GM12878 (cell line): ENCODE measurements at regions not wholly inside any gene's neighbourhood (a gene's known extent, or its start where the extent isn't known, plus 50 kb on each side); places are given as distances from the start of the nearest gene placed in this dataset.

ENCODE experiments used
- ATAC-seq: fragments of 200-7000 bp; cut with Tn5 transposase; 3 replicates; pipeline ENCODE4 v1.9.1; 2020; ENCODE audit warnings: mild to moderate bottlenecking, moderate library complexity
- BruUV-seq: library from RNA; stranded (reverse); fragments of 400-500 nt; replicated peaks from 2 replicates; lab custom pipeline; 2021; lab: Mats Ljungman, UMichigan
- CTCF ChIA-PET: fragments of 300-600 bp; sonication (Branson Sonifier 250); formaldehyde crosslinking; extraction: SDS; loops from one replicate; lab custom pipeline; 2021; ENCODE audit warnings: inconsistent platforms; lab: Yijun Ruan, JAX
- POLR2A ChIA-PET: fragments of 350-600 bp; formaldehyde crosslinking; extraction: SDS; loops from one replicate; lab custom pipeline; 2021; ENCODE audit warnings: inconsistent platforms; lab: Charles Lee
- RAD21 ChIA-PET: fragments of 300-600 bp; sonication (Branson Sonifier 250); formaldehyde crosslinking; loops from one replicate; lab custom pipeline; 2023; ENCODE audit warnings: antibody characterized with exemption; ENCODE audit not compliant: unreplicated experiment; lab: Charles Lee
- SMC1A ChIA-PET: fragments of 300-600 bp; sonication (Branson Sonifier 250); formaldehyde crosslinking; loops from one replicate; lab custom pipeline; 2023; ENCODE audit not compliant: unreplicated experiment, uncharacterized antibody; lab: Charles Lee
- DNase-seq: peaks from one replicate; pipeline ENCODE4 v3.0.0-alpha.2; 2011; ENCODE audit warnings: low read depth, low spot score
- FAIRE-seq: peaks from 3 replicates; lab custom pipeline; 2011; peaks lifted over from hg19 to GRCh38; lab: Jason Lieb, UNC
- H2AFZ ChIP-seq: 2 replicates; pipeline ENCODE4 v1.6.0; 2011; ENCODE audit warnings: low read depth, low read length, control low read depth; ENCODE audit not compliant: control insufficient read depth
- H3K27ac ChIP-seq: 2 replicates; pipeline ENCODE4 v1.5.1; 2011; ENCODE audit warnings: control low read depth; ENCODE audit not compliant: control insufficient read depth, insufficient read depth
- H3K27me3 ChIP-seq, 2 experiments: replicated peaks in 1 of 2; 2 replicates each; pipeline versions ENCODE4 v1.6.0 to v1.6.1; 2011; ENCODE audit warnings: low read length in 1 of 2; ENCODE audit not compliant: control insufficient read depth in 2 of 2, insufficient read depth in 2 of 2
- H3K36me3 ChIP-seq, 2 experiments: 2 replicates each; pipeline ENCODE4 v1.5.1; 2011; ENCODE audit warnings: low read length in 1 of 2; ENCODE audit not compliant: control insufficient read depth in 2 of 2, insufficient read depth in 2 of 2
- H3K4me1 ChIP-seq: 2 replicates; pipeline ENCODE4 v1.6.1; 2011; ENCODE audit warnings: mild to moderate bottlenecking, low read length, moderate library complexity, mixed read lengths; ENCODE audit not compliant: control insufficient read depth, insufficient read depth
- H3K4me2 ChIP-seq: 2 replicates; pipeline ENCODE4 v1.6.0; 2011; ENCODE audit warnings: control low read depth; ENCODE audit not compliant: control insufficient read depth, insufficient read depth
- H3K4me3 ChIP-seq: fragments of 200-600 bp; sonication (generic); 2 replicates; pipeline ENCODE4 v1.5.1; 2016
- H3K79me2 ChIP-seq: 2 replicates; pipeline ENCODE4 v1.6.0; 2011; ENCODE audit warnings: low read length; ENCODE audit not compliant: control insufficient read depth, insufficient read depth
- H3K9ac ChIP-seq: 2 replicates; pipeline ENCODE4 v1.8.0; 2011; ENCODE audit warnings: low read length, control low read depth, mixed read lengths; ENCODE audit not compliant: control insufficient read depth, insufficient read depth
- H3K9me3 ChIP-seq: replicated peaks from 3 replicates; pipeline ENCODE4 v1.5.1; 2011; ENCODE audit warnings: mild to moderate bottlenecking, low read length; ENCODE audit not compliant: control insufficient read depth, insufficient read depth
- H4K20me1 ChIP-seq: 2 replicates; pipeline ENCODE4 v1.6.0; 2011; ENCODE audit not compliant: control insufficient read depth, insufficient read depth
- BHLHE40 ChIP-seq, 2 experiments: fragments of 450-650 bp in 1 of 2; IDR thresholded peaks; 2 replicates each; pipeline ENCODE4 v1.6.1; 2011 to 2017; ENCODE audit warnings: low read depth in 2 of 2, borderline replicate concordance in 1 of 2, improper control_type of control experiment in 1 of 2, low read length in 1 of 2, mild to moderate bottlenecking in 1 of 2
- BRCA1 ChIP-seq: IDR thresholded peaks from 2 replicates; pipeline ENCODE4 v1.6.1; 2011; ENCODE audit warnings: low read depth, low read length, improper control_type of control experiment
- HDAC6 ChIP-seq: fragments of 200-600 bp; sonication (generic); IDR thresholded peaks from one replicate; pipeline ENCODE4 v1.8.0; 2017; ENCODE audit warnings: antibody characterized with exemption; ENCODE audit not compliant: unreplicated experiment
- IRF4 ChIP-seq: IDR thresholded peaks from 2 replicates; pipeline ENCODE4 v1.6.1; 2011; ENCODE audit warnings: low read depth, low read length
- JUND ChIP-seq: IDR thresholded peaks from 2 replicates; pipeline ENCODE4 v1.6.1; 2012; ENCODE audit warnings: low read depth, mild to moderate bottlenecking, low read length, improper control_type of control experiment, moderate library complexity
- MXI1 ChIP-seq: fragments of 150-350 bp; IDR thresholded peaks from 2 replicates; pipeline ENCODE4 v1.6.1; 2011; ENCODE audit warnings: low read depth, mild to moderate bottlenecking, inconsistent platforms, low read length, improper control_type of control experiment
- NRF1 ChIP-seq: conservative IDR thresholded peaks from 2 replicates; pipeline ENCODE4 v1.6.1; 2011; ENCODE audit warnings: mild to moderate bottlenecking, low read depth, low read length, improper control_type of control experiment
- SREBF1 ChIP-seq: IDR thresholded peaks from 2 replicates; pipeline ENCODE4 v1.6.1; 2012; ENCODE audit warnings: mild to moderate bottlenecking, low read length
- STAT3 ChIP-seq: IDR thresholded peaks from 2 replicates; pipeline ENCODE4 v1.6.1; 2011; ENCODE audit warnings: low read depth, low read length, improper control_type of control experiment
- YBX1 ChIP-seq: fragments of 450-650 bp; IDR thresholded peaks from 2 replicates; pipeline ENCODE4 v1.6.1; 2016; ENCODE audit warnings: antibody characterized with exemption
- ZSCAN29 ChIP-seq: fragments of 450-650 bp; IDR thresholded peaks from 2 replicates; pipeline ENCODE4 v1.6.1; 2017; ENCODE audit warnings: mild to moderate bottlenecking, moderate library complexity
- WGBS: methylation state at CpG from one replicate; pipeline ENCODE4 v1.1.6; 2016; ENCODE audit warnings: low lambda C conversion rate; ENCODE audit not compliant: insufficient replicate concordance, insufficient coverage; ENCODE audit errors: missing lambda C conversion rate; 5-methylcytosine and 5-hydroxymethylcytosine counted together
- in situ Hi-C: fragments of 300-500 bp; cut with MboI; formaldehyde crosslinking; loops from 9 replicates; pipeline ENCODE4 v1.14.3; 2018; ENCODE audit warnings: mixed read lengths
- intact Hi-C: fragments of 100-400 bp; cut with micrococcal nuclease; formaldehyde crosslinking; loops from one replicate; pipeline ENCODE4 v1.14.2; 2022; ENCODE audit not compliant: unreplicated experiment
- TF ChIP-seq, protein P1 (sequence below): fragments of 450-650 bp; IDR thresholded peaks from 2 replicates; pipeline ENCODE4 v1.6.1; 2017; ENCODE audit warnings: mild to moderate bottlenecking, moderate library complexity
- TF ChIP-seq, protein P2 (sequence below): fragments of 450-650 bp; IDR thresholded peaks from 2 replicates; pipeline ENCODE4 v1.6.1; 2017; ENCODE audit warnings: borderline replicate concordance
- TF ChIP-seq, protein P3 (sequence below): IDR thresholded peaks from 2 replicates; pipeline ENCODE4 v1.6.1; 2011; ENCODE audit warnings: low read depth, low read length, improper control_type of control experiment, borderline replicate concordance
- TF ChIP-seq, protein P4 (sequence below): fragments of 450-650 bp; conservative IDR thresholded peaks from 2 replicates; pipeline ENCODE4 v1.6.1; 2017; ENCODE audit warnings: mild to moderate bottlenecking, moderate library complexity

DNA sequence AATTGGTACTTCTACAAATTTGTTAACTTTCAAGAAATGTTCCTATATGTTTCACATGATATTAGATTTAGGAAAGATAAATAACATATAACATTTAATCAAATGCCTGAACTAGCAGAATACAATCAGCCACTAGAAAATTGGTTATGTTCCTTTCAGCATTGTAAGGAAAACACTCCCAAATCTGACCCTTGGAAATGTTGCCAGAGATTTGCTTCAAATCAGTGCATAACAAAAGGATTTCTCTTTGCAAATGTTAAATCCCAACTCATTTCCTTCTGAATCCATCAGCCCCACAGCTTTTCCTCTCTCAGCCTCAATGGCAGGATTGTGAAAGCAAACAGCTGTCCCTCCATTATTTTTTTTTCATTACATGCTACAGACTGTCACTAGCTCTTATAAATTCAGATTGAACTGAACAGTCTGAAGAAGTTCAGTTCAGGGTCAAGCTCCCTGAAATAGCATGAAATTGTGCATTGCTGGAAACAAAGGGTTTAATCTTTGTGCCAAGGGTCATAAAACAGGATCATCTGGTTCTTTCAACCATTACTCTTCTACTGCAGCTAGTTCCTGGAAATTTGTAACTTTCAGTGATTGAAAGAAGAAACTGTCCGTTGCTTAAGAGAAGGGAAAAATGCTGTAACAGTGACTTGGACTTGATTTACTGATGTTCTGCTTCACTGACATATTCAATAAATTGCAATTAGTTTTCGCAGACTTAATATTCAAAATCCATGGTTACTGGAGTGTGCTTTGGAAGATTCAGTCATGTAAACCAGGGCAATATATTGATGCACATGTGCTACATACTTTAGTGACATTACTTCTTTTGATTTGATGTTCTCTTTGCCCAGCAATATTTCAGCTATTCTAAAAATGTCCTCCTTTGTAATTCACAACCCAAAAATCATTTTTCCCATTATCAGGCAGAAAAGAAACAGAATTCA is 246.4 kb downstream of the RPL10L start:
- Histone ChIP-seq H3K9ac (no peak overlapping the region), H3K4me3 (no peak overlapping the region), H3K27me3 (no peaks in the 10 kb centered on the region), H3K4me1 (no peaks in the 10 kb centered on the region), H3K27ac (no peak overlapping the region), H3K4me2 (no peak overlapping the region), H3K36me3 (no peaks in the 10 kb centered on the region), H4K20me1 (no peaks in the 10 kb centered on the region), H3K79me2 (no peaks in the 10 kb centered on the region), H3K9me3 (no peaks in the 10 kb centered on the region)
- 0% methylated on average over 2 of the region's 2 CpGs for WGBS
- no peak for FAIRE-seq
- in situ Hi-C loops (no loop called here), intact Hi-C loops (no loop called here)
- ChIA-PET POLR2A (interaction anchor here (0.6 kb wide), 2 partner anchors 94 to 677 kb away, joined by 3 to 5 read pairs; no protein-coding TSS in a partner anchor), CTCF (interaction anchor here (0.8 to 1.0 kb wide), 2 partner anchors 20 to 81 kb away, joined by 3 read pairs; no protein-coding TSS in a partner anchor), SMC1A (no interaction called here), RAD21 (no interaction called here)
- no peak for ATAC-seq
- DNase-seq, result no peak
- BruUV-seq, result no TSS peak
- TF ChIP-seq SREBF1 (no peak), JUND (no peak), BRCA1 (no peak), HDAC6 (no peak), YBX1 (no peak), BHLHE40 (IDR thresholded peaks at IDR 0.05; ENCODE audit: borderline replicate concordance in 1 of 2, low read depth in 2 of 2, low read length in 1 of 2) (no peak), MXI1 (no peak), IRF4 (no peak), STAT3 (no peak), NRF1 (no peak), ZSCAN29 (no peak)
- TF ChIP-seq, protein P1, sequence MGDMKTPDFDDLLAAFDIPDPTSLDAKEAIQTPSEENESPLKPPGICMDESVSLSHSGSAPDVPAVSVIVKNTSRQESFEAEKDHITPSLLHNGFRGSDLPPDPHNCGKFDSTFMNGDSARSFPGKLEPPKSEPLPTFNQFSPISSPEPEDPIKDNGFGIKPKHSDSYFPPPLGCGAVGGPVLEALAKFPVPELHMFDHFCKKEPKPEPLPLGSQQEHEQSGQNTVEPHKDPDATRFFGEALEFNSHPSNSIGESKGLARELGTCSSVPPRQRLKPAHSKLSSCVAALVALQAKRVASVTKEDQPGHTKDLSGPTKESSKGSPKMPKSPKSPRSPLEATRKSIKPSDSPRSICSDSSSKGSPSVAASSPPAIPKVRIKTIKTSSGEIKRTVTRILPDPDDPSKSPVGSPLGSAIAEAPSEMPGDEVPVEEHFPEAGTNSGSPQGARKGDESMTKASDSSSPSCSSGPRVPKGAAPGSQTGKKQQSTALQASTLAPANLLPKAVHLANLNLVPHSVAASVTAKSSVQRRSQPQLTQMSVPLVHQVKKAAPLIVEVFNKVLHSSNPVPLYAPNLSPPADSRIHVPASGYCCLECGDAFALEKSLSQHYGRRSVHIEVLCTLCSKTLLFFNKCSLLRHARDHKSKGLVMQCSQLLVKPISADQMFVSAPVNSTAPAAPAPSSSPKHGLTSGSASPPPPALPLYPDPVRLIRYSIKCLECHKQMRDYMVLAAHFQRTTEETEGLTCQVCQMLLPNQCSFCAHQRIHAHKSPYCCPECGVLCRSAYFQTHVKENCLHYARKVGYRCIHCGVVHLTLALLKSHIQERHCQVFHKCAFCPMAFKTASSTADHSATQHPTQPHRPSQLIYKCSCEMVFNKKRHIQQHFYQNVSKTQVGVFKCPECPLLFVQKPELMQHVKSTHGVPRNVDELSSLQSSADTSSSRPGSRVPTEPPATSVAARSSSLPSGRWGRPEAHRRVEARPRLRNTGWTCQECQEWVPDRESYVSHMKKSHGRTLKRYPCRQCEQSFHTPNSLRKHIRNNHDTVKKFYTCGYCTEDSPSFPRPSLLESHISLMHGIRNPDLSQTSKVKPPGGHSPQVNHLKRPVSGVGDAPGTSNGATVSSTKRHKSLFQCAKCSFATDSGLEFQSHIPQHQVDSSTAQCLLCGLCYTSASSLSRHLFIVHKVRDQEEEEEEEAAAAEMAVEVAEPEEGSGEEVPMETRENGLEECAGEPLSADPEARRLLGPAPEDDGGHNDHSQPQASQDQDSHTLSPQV, result no peak
- TF ChIP-seq, protein P2, sequence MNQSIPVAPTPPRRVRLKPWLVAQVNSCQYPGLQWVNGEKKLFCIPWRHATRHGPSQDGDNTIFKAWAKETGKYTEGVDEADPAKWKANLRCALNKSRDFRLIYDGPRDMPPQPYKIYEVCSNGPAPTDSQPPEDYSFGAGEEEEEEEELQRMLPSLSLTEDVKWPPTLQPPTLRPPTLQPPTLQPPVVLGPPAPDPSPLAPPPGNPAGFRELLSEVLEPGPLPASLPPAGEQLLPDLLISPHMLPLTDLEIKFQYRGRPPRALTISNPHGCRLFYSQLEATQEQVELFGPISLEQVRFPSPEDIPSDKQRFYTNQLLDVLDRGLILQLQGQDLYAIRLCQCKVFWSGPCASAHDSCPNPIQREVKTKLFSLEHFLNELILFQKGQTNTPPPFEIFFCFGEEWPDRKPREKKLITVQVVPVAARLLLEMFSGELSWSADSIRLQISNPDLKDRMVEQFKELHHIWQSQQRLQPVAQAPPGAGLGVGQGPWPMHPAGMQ, result no peak
- TF ChIP-seq, protein P3, sequence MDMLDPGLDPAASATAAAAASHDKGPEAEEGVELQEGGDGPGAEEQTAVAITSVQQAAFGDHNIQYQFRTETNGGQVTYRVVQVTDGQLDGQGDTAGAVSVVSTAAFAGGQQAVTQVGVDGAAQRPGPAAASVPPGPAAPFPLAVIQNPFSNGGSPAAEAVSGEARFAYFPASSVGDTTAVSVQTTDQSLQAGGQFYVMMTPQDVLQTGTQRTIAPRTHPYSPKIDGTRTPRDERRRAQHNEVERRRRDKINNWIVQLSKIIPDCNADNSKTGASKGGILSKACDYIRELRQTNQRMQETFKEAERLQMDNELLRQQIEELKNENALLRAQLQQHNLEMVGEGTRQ, result no peak
- TF ChIP-seq, protein P4, sequence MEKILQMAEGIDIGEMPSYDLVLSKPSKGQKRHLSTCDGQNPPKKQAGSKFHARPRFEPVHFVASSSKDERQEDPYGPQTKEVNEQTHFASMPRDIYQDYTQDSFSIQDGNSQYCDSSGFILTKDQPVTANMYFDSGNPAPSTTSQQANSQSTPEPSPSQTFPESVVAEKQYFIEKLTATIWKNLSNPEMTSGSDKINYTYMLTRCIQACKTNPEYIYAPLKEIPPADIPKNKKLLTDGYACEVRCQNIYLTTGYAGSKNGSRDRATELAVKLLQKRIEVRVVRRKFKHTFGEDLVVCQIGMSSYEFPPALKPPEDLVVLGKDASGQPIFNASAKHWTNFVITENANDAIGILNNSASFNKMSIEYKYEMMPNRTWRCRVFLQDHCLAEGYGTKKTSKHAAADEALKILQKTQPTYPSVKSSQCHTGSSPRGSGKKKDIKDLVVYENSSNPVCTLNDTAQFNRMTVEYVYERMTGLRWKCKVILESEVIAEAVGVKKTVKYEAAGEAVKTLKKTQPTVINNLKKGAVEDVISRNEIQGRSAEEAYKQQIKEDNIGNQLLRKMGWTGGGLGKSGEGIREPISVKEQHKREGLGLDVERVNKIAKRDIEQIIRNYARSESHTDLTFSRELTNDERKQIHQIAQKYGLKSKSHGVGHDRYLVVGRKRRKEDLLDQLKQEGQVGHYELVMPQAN, result no peak
- TF ChIP-seq, all 136 proteins: peak for 0
- no peak overlapping the region for H2AFZ ChIP-seq
